Liver (tissue), 3 donors: ENCODE measurements at regions not wholly inside any gene's neighbourhood (a gene's known extent, or its start where the extent isn't known, plus 50 kb on each side); places are given as distances from the start of the nearest gene placed in this dataset.

Source experiments
- HNF4A ChIP-seq, 2 donors: conservative IDR thresholded peaks; 2 replicates each; pipeline ENCODE4 v1.6.1; 2016; ENCODE audit warnings: antibody characterized with exemption in 2 of 2, mild to moderate bottlenecking in 2 of 2
- JUND ChIP-seq, 2 donors: IDR thresholded peaks; 2 replicates each; pipeline ENCODE4 v1.6.1; 2016; ENCODE audit warnings: antibody characterized with exemption in 2 of 2
- NR2F2 ChIP-seq: IDR thresholded peaks from 2 replicates; pipeline ENCODE4 v1.6.1; 2016; ENCODE audit warnings: antibody characterized with exemption
- TAF1 ChIP-seq: conservative IDR thresholded peaks from 2 replicates; pipeline ENCODE4 v1.6.1; 2016; ENCODE audit warnings: antibody characterized with exemption, mild to moderate bottlenecking
- YY1 ChIP-seq: IDR thresholded peaks from 2 replicates; pipeline ENCODE4 v1.6.1; 2016; ENCODE audit warnings: antibody characterized with exemption, mild to moderate bottlenecking
- TF ChIP-seq, protein P1 (sequence below): fragments of 150-350 bp; IDR thresholded peaks from 2 replicates; pipeline ENCODE4 v1.5.1; 2017; ENCODE audit warnings: improper control_type of control experiment, low read depth, low read length; ENCODE audit not compliant: missing input control
- TF ChIP-seq, protein P2 (sequence below): IDR thresholded peaks from 2 replicates; pipeline ENCODE4 v1.6.1; 2016; ENCODE audit warnings: antibody characterized with exemption
- TF ChIP-seq, protein P3 (sequence below): IDR thresholded peaks from 2 replicates; pipeline ENCODE4 v1.6.1; 2016; ENCODE audit warnings: antibody characterized with exemption
- TF ChIP-seq, protein P4 (sequence below): IDR thresholded peaks from 2 replicates; pipeline ENCODE4 v1.6.1; 2016; ENCODE audit warnings: antibody characterized with exemption, mild to moderate bottlenecking
- TF ChIP-seq, protein P5 (sequence below): IDR thresholded peaks from 2 replicates; pipeline ENCODE4 v1.6.1; 2016; ENCODE audit warnings: antibody characterized with exemption
- donor health status: healthy.
- donor health status: healthy.

DNA sequence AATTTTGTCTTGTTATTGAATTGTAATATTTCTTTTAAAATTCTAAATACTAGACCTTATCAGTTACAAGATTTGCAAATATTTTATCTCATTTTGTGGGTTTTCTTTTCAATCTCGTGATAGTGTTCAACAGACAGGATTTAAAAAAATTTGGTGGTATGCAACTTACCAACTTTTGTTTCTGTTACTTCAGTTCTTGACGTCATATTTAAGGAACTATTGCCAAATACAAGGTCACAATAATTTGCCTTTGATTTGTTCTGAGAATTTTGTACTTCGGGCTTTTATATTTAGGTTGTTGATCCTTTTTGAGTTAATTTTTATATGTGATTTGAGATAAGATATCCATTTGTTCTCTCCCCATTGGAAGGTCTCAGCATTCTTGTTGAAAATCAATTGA, 876.6 kb downstream of the DCDC2C start:
- TF ChIP-seq, protein P1, sequence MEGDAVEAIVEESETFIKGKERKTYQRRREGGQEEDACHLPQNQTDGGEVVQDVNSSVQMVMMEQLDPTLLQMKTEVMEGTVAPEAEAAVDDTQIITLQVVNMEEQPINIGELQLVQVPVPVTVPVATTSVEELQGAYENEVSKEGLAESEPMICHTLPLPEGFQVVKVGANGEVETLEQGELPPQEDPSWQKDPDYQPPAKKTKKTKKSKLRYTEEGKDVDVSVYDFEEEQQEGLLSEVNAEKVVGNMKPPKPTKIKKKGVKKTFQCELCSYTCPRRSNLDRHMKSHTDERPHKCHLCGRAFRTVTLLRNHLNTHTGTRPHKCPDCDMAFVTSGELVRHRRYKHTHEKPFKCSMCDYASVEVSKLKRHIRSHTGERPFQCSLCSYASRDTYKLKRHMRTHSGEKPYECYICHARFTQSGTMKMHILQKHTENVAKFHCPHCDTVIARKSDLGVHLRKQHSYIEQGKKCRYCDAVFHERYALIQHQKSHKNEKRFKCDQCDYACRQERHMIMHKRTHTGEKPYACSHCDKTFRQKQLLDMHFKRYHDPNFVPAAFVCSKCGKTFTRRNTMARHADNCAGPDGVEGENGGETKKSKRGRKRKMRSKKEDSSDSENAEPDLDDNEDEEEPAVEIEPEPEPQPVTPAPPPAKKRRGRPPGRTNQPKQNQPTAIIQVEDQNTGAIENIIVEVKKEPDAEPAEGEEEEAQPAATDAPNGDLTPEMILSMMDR: no peak
- TF ChIP-seq JUND (IDR thresholded peaks at IDR 0.05) (no peak), HNF4A (conservative IDR thresholded peaks at IDR 0.05) (no peak), YY1 (no peak), TAF1 (no peak), NR2F2 (no peak)
- TF ChIP-seq, protein P2, sequence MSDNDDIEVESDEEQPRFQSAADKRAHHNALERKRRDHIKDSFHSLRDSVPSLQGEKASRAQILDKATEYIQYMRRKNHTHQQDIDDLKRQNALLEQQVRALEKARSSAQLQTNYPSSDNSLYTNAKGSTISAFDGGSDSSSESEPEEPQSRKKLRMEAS: no peak
- TF ChIP-seq, protein P3, sequence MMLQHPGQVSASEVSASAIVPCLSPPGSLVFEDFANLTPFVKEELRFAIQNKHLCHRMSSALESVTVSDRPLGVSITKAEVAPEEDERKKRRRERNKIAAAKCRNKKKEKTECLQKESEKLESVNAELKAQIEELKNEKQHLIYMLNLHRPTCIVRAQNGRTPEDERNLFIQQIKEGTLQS: no peak
- TF ChIP-seq, protein P4, sequence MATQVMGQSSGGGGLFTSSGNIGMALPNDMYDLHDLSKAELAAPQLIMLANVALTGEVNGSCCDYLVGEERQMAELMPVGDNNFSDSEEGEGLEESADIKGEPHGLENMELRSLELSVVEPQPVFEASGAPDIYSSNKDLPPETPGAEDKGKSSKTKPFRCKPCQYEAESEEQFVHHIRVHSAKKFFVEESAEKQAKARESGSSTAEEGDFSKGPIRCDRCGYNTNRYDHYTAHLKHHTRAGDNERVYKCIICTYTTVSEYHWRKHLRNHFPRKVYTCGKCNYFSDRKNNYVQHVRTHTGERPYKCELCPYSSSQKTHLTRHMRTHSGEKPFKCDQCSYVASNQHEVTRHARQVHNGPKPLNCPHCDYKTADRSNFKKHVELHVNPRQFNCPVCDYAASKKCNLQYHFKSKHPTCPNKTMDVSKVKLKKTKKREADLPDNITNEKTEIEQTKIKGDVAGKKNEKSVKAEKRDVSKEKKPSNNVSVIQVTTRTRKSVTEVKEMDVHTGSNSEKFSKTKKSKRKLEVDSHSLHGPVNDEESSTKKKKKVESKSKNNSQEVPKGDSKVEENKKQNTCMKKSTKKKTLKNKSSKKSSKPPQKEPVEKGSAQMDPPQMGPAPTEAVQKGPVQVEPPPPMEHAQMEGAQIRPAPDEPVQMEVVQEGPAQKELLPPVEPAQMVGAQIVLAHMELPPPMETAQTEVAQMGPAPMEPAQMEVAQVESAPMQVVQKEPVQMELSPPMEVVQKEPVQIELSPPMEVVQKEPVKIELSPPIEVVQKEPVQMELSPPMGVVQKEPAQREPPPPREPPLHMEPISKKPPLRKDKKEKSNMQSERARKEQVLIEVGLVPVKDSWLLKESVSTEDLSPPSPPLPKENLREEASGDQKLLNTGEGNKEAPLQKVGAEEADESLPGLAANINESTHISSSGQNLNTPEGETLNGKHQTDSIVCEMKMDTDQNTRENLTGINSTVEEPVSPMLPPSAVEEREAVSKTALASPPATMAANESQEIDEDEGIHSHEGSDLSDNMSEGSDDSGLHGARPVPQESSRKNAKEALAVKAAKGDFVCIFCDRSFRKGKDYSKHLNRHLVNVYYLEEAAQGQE: no peak
- TF ChIP-seq, protein P5, sequence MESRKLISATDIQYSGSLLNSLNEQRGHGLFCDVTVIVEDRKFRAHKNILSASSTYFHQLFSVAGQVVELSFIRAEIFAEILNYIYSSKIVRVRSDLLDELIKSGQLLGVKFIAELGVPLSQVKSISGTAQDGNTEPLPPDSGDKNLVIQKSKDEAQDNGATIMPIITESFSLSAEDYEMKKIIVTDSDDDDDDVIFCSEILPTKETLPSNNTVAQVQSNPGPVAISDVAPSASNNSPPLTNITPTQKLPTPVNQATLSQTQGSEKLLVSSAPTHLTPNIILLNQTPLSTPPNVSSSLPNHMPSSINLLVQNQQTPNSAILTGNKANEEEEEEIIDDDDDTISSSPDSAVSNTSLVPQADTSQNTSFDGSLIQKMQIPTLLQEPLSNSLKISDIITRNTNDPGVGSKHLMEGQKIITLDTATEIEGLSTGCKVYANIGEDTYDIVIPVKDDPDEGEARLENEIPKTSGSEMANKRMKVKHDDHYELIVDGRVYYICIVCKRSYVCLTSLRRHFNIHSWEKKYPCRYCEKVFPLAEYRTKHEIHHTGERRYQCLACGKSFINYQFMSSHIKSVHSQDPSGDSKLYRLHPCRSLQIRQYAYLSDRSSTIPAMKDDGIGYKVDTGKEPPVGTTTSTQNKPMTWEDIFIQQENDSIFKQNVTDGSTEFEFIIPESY: no peak
